ENCODE measurements at regions not wholly inside any gene's neighbourhood (a gene's known extent, or its start where the extent isn't known, plus 50 kb on each side); places are given as distances from the start of the nearest gene placed in this dataset.

DNA sequence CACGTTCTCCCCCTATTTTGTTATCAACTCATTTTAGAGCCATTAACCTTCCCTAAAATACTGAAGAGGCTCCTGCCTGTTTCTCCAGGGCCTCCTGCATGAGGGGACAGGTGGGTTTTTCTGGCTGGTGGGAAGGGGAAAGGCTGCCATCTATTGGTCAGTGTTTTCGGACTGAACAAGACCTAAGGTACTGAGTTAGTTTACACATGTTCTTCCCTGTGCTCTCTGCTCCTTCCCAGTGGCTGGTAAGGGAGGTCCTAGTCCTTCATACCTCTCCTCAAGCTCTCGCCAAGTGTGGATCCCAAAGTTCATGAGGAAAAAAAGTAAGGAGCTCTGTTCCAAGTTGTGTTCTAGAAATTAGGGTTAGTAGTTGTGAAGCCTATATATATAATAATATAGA is 357.5 kb downstream of the FSCB start:
- TF ChIP-seq CREB1 (CRISPR knock-in tag; IDR thresholded peaks at IDR 0.05; ENCODE audit: low read depth), result no peak
- TF ChIP-seq, protein P1, sequence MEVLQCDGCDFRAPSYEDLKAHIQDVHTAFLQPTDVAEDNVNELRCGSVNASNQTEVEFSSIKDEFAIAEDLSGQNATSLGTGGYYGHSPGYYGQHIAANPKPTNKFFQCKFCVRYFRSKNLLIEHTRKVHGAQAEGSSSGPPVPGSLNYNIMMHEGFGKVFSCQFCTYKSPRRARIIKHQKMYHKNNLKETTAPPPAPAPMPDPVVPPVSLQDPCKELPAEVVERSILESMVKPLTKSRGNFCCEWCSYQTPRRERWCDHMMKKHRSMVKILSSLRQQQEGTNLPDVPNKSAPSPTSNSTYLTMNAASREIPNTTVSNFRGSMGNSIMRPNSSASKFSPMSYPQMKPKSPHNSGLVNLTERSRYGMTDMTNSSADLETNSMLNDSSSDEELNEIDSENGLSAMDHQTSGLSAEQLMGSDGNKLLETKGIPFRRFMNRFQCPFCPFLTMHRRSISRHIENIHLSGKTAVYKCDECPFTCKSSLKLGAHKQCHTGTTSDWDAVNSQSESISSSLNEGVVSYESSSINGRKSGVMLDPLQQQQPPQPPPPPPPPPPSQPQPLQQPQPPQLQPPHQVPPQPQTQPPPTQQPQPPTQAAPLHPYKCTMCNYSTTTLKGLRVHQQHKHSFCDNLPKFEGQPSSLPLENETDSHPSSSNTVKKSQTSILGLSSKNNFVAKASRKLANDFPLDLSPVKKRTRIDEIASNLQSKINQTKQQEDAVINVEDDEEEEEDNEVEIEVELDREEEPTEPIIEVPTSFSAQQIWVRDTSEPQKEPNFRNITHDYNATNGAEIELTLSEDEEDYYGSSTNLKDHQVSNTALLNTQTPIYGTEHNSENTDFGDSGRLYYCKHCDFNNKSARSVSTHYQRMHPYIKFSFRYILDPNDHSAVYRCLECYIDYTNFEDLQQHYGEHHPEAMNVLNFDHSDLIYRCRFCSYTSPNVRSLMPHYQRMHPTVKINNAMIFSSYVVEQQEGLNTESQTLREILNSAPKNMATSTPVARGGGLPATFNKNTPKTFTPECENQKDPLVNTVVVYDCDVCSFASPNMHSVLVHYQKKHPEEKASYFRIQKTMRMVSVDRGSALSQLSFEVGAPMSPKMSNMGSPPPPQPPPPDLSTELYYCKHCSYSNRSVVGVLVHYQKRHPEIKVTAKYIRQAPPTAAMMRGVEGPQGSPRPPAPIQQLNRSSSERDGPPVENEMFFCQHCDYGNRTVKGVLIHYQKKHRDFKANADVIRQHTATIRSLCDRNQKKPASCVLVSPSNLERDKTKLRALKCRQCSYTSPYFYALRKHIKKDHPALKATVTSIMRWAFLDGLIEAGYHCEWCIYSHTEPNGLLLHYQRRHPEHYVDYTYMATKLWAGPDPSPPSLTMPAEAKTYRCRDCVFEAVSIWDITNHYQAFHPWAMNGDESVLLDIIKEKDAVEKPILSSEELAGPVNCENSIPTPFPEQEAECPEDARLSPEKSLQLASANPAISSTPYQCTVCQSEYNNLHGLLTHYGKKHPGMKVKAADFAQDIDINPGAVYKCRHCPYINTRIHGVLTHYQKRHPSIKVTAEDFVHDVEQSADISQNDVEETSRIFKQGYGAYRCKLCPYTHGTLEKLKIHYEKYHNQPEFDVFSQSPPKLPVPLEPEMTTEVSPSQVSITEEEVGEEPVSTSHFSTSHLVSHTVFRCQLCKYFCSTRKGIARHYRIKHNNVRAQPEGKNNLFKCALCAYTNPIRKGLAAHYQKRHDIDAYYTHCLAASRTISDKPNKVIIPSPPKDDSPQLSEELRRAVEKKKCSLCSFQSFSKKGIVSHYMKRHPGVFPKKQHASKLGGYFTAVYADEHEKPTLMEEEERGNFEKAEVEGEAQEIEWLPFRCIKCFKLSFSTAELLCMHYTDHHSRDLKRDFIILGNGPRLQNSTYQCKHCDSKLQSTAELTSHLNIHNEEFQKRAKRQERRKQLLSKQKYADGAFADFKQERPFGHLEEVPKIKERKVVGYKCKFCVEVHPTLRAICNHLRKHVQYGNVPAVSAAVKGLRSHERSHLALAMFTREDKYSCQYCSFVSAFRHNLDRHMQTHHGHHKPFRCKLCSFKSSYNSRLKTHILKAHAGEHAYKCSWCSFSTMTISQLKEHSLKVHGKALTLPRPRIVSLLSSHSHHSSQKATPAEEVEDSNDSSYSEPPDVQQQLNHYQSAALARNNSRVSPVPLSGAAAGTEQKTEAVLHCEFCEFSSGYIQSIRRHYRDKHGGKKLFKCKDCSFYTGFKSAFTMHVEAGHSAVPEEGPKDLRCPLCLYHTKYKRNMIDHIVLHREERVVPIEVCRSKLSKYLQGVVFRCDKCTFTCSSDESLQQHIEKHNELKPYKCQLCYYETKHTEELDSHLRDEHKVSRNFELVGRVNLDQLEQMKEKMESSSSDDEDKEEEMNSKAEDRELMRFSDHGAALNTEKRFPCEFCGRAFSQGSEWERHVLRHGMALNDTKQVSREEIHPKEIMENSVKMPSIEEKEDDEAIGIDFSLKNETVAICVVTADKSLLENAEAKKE (CRISPR knock-in tag; IDR thresholded peaks at IDR 0.05), result peak; percentile 99
- TF ChIP-seq CTCF (conservative IDR thresholded peaks at IDR 0.05; ENCODE audit: low read depth in 2 of 2), result peak; percentile 72 to 87
- TF ChIP-seq JUNB (IDR thresholded peaks at IDR 0.05; ENCODE audit: unreplicated experiment), result no peak
- H3K9me2 ChIP-seq (ENCODE audit: insufficient read depth), result no peaks in the 10 kb centered on the region
- no peaks in the 10 kb centered on the region for H3K27me3 ChIP-seq (ENCODE audit: insufficient read depth)
- H3K36me3 ChIP-seq (ENCODE audit: insufficient read depth), result no peaks in the 10 kb centered on the region
- no peaks in the 10 kb centered on the region for H3K79me2 ChIP-seq (replicated peaks; ENCODE audit: insufficient read depth)
- ATAC-seq (peak; percentile 100), DNase-seq (ENCODE audit: low spot score) (peak; percentile 91)
- H3K36me3 Mint-ChIP-seq (ENCODE audit: low read depth), result no peaks in the 10 kb centered on the region
- H4K20me1 ChIP-seq (replicated peaks; ENCODE audit: insufficient read depth), result no peaks in the 10 kb centered on the region
- H2AFZ ChIP-seq, result no peak overlapping the region
- no peak overlapping the region for H3K4me2 ChIP-seq
- no peak overlapping the region for H3K27ac Mint-ChIP-seq
- H3K4me1 ChIP-seq (ENCODE audit: insufficient read depth), result no peaks in the 10 kb centered on the region
- 0 out of 3 replicates have a peak, but pooled peaks cover 2% of the 10 kb centered on the region for H3K9me3 Mint-ChIP-seq
- H3K27me3 Mint-ChIP-seq (ENCODE audit: insufficient read depth, low read depth, poor library complexity), result peaks cover 3% of the 10 kb centered on the region
- no peak overlapping the region for H3K27ac ChIP-seq (ENCODE audit: low read depth)
- no peaks in the 10 kb centered on the region for H3F3A ChIP-seq (replicated peaks; ENCODE audit: low read depth)
- no peak overlapping the region for H3K4me3 Mint-ChIP-seq
- no peak overlapping the region for H3K4me3 ChIP-seq
- H3K4me1 Mint-ChIP-seq, result no peaks in the 10 kb centered on the region; the same call in 2 of the 3 replicates

DNA sequence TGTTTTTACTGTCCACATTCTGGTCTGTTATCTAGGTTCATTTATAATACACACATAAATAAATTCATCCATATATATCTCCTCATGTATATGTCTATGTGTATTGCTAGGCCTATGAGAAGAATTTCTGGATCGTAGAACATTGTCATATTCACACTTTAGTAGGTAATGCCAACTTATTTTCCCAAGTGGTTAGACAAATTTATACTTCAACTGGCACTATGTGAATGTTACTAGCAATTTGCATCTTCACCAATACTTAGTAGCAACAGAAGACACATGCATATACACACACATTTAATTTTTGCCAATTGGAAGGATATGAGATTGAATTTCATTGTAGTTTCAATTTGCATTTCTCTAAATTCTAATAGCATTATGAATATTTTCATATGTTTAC is 365.1 kb downstream of the FSCB start:
- H3K27me3 Mint-ChIP-seq (ENCODE audit: insufficient read depth, low read depth, poor library complexity), result peaks cover 2% of the 10 kb centered on the region
- H3K9me2 ChIP-seq (ENCODE audit: insufficient read depth), result no peaks in the 10 kb centered on the region
- H3K27ac ChIP-seq (ENCODE audit: low read depth), result no peak overlapping the region
- no peak for ATAC-seq
- no peak overlapping the region for H2AFZ ChIP-seq
- H3K36me3 ChIP-seq (ENCODE audit: insufficient read depth), result no peaks in the 10 kb centered on the region
- no peaks in the 10 kb centered on the region for H3K79me2 ChIP-seq (replicated peaks; ENCODE audit: insufficient read depth)
- no peak overlapping the region for H3K4me3 ChIP-seq
- no peaks in the 10 kb centered on the region for H3K9me3 Mint-ChIP-seq
- H3K27ac Mint-ChIP-seq, result no peak overlapping the region
- no peak for DNase-seq (ENCODE audit: low spot score)
- no peak overlapping the region for H3K4me3 Mint-ChIP-seq
- no peaks in the 10 kb centered on the region for H3F3A ChIP-seq (replicated peaks; ENCODE audit: low read depth)
- H3K4me2 ChIP-seq, result no peak overlapping the region
- no peaks in the 10 kb centered on the region for H3K36me3 Mint-ChIP-seq (ENCODE audit: low read depth)
- H3K4me1 Mint-ChIP-seq, result peaks cover 6% of the 10 kb centered on the region; the same call in 2 of the 3 replicates
- no peaks in the 10 kb centered on the region for H3K27me3 ChIP-seq (ENCODE audit: insufficient read depth)
- peaks cover 5% of the 10 kb centered on the region; the same call in 1 of the 2 replicates for H3K4me1 ChIP-seq (ENCODE audit: insufficient read depth)
- no peaks in the 10 kb centered on the region for H4K20me1 ChIP-seq (replicated peaks; ENCODE audit: insufficient read depth)
- TF ChIP-seq ZNF331 (CRISPR knock-in tag; IDR thresholded peaks at IDR 0.05; ENCODE audit: low read depth), result no peak

Measured in GM23338 (cell line).